Neural progenitor cell (in vitro differentiated cells): ENCODE measurements at regions not wholly inside any gene's neighbourhood (a gene's known extent, or its start where the extent isn't known, plus 50 kb on each side); places are given as distances from the start of the nearest gene placed in this dataset.

ENCODE experiments used
- DNase-seq: peaks from one replicate; pipeline ENCODE4 v3.0.0-alpha.2; 2016; ENCODE audit warnings: low spot score
- H2AFZ ChIP-seq: fragments of 200-600 bp; sonication (generic); replicated peaks from 2 replicates; pipeline ENCODE4 v1.6.1; 2016; ENCODE audit warnings: antibody characterized with exemption
- H3F3A ChIP-seq: fragments of 200-600 bp; sonication (generic); 2 replicates; pipeline ENCODE4 v1.6.1; 2016; ENCODE audit warnings: antibody characterized with exemption, low read depth
- H3K27ac ChIP-seq: fragments of 200-600 bp; sonication (generic); 2 replicates; pipeline ENCODE4 v1.5.1; 2016; ENCODE audit warnings: mild to moderate bottlenecking
- H3K27me3 ChIP-seq: fragments of 200-600 bp; sonication (generic); 2 replicates; pipeline ENCODE4 v1.6.1; 2016; ENCODE audit warnings: mild to moderate bottlenecking, moderate library complexity
- H3K36me3 ChIP-seq: fragments of 200-600 bp; sonication (generic); 2 replicates; pipeline ENCODE4 v1.5.1; 2016
- H3K4me1 ChIP-seq: fragments of 200-600 bp; sonication (generic); 2 replicates; pipeline ENCODE4 v1.6.1; 2016; ENCODE audit warnings: mixed run types
- H3K4me2 ChIP-seq: fragments of 200-600 bp; sonication (generic); 2 replicates; pipeline ENCODE4 v1.6.1; 2016
- H3K4me3 ChIP-seq: fragments of 200-600 bp; sonication (generic); 2 replicates; pipeline ENCODE4 v1.5.1; 2016
- H3K79me2 ChIP-seq: fragments of 200-600 bp; sonication (generic); 2 replicates; pipeline ENCODE4 v1.6.1; 2016; ENCODE audit warnings: low read depth
- H3K9ac ChIP-seq: fragments of 200-600 bp; sonication (generic); 2 replicates; pipeline ENCODE4 v1.6.1; 2016
- H3K9me3 ChIP-seq: fragments of 200-600 bp; sonication (generic); 2 replicates; pipeline ENCODE4 v1.5.1; 2016; ENCODE audit warnings: low read depth
- H4K20me1 ChIP-seq: fragments of 200-600 bp; sonication (generic); 2 replicates; pipeline ENCODE4 v1.6.1; 2016; ENCODE audit warnings: low read depth
- H3K27ac Mint-ChIP-seq: 3 replicates; pipeline ENCODE4 v1.8.0; 2021; ENCODE audit warnings: mixed read lengths
- H3K27me3 Mint-ChIP-seq: 2 replicates; pipeline ENCODE4 v1.8.0; 2022; ENCODE audit warnings: low read depth, mild to moderate bottlenecking, inconsistent platforms, moderate library complexity, mixed read lengths; ENCODE audit not compliant: insufficient read depth
- H3K36me3 Mint-ChIP-seq: 3 replicates; pipeline ENCODE4 v1.8.0; 2021; ENCODE audit warnings: mixed read lengths
- H3K4me1 Mint-ChIP-seq: 3 replicates; pipeline ENCODE4 v1.8.0; 2021; ENCODE audit warnings: mixed read lengths
- H3K4me3 Mint-ChIP-seq: 3 replicates; pipeline ENCODE4 v1.8.0; 2021; ENCODE audit warnings: mild to moderate bottlenecking, moderate library complexity, mixed read lengths
- H3K9me3 Mint-ChIP-seq: 3 replicates; pipeline ENCODE4 v1.8.0; 2020; ENCODE audit warnings: mixed read lengths
- CTCF ChIP-seq: fragments of 200-600 bp; sonication (generic); IDR thresholded peaks from 2 replicates; pipeline ENCODE4 v1.5.1; 2017; ENCODE audit warnings: antibody characterized with exemption, mild to moderate bottlenecking
- EZH2 ChIP-seq: fragments of 200-600 bp; sonication (generic); IDR thresholded peaks from 2 replicates; pipeline ENCODE4 v1.6.1; 2017; ENCODE audit warnings: antibody characterized with exemption, mild to moderate bottlenecking, moderate library complexity
- EZH2phosphoT487 ChIP-seq: fragments of 200-600 bp; sonication (generic); IDR thresholded peaks from 2 replicates; pipeline ENCODE4 v1.6.1; 2017; ENCODE audit warnings: antibody characterized with exemption

- Histone ChIP-seq H3K4me1 (no peaks in the 10 kb centered on the region), H3K27me3 (no peaks in the 10 kb centered on the region), H2AFZ (no peak overlapping the region), H3K4me3 (no peak overlapping the region), H3K36me3 (no peaks in the 10 kb centered on the region), H3F3A (no peaks in the 10 kb centered on the region), H3K9me3 (peaks cover 7% of the 10 kb centered on the region), H4K20me1 (no peaks in the 10 kb centered on the region), H3K9ac (no peak overlapping the region), H3K4me2 (no peak overlapping the region), H3K27ac (no peak overlapping the region), H3K79me2 (no peaks in the 10 kb centered on the region)
- Mint-ChIP-seq H3K9me3 (peaks cover 8% of the 10 kb centered on the region), H3K4me3 (no peak overlapping the region), H3K27me3 (peaks cover 7% of the 10 kb centered on the region), H3K4me1 (peaks cover 7% of the 10 kb centered on the region), H3K36me3 (no peaks in the 10 kb centered on the region), H3K27ac (no peak overlapping the region)
- no peak for TF ChIP-seq EZH2phosphoT487
- TF ChIP-seq EZH2: no peak
- no peak for TF ChIP-seq CTCF
- DNase-seq: no peak
Observed at GRCh38 chr5:159712672-159713071, 203.6 kb upstream of the ADRA1B start.

DNA sequence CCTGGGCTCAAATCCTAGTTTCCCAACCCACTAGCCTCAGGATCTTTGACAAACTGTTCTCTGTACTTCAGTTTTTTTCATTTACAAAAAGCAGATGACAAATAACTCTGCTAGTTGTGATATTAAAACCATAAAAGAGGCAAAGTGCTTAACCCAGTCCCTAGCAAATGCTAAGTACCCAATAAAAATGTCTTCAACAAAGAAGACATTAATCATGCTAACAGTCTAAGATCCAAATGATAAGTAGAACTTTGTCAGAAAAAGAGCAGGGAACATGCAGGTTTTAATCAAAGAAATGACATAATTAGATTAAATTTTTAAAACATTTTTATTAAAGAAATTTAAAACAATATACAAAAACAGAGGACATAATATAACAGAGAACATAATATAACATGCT lies 203.0 kb upstream of the ADRA1B start:
- no peak overlapping the region for H3K9ac ChIP-seq
- no peak for TF ChIP-seq EZH2
- TF ChIP-seq CTCF: no peak
- no peak for TF ChIP-seq EZH2phosphoT487
- no peak overlapping the region for H3K27ac Mint-ChIP-seq
- no peaks in the 10 kb centered on the region for H4K20me1 ChIP-seq
- peaks cover 4% of the 10 kb centered on the region for H3K9me3 Mint-ChIP-seq
- peaks cover 4% of the 10 kb centered on the region for H3K9me3 ChIP-seq
- H3K79me2 ChIP-seq: no peaks in the 10 kb centered on the region
- H3K4me3 ChIP-seq: no peak overlapping the region
- H3K36me3 Mint-ChIP-seq: no peaks in the 10 kb centered on the region
- no peak overlapping the region for H2AFZ ChIP-seq
- no peaks in the 10 kb centered on the region for H3K36me3 ChIP-seq
- H3K4me2 ChIP-seq: no peak overlapping the region
- H3F3A ChIP-seq: no peaks in the 10 kb centered on the region
- H3K4me3 Mint-ChIP-seq: no peak overlapping the region
- no peak overlapping the region for H3K27ac ChIP-seq
- H3K4me1 ChIP-seq: no peaks in the 10 kb centered on the region
- no peak for DNase-seq
- peaks cover 7% of the 10 kb centered on the region for H3K4me1 Mint-ChIP-seq
- H3K27me3 ChIP-seq: no peaks in the 10 kb centered on the region
- peaks cover 7% of the 10 kb centered on the region for H3K27me3 Mint-ChIP-seq

GRCh38 chr5:159713773-159714172 lies 202.5 kb upstream of the ADRA1B start:
- peaks cover 4% of the 10 kb centered on the region for H3K9me3 Mint-ChIP-seq
- peaks cover 7% of the 10 kb centered on the region for H3K4me1 Mint-ChIP-seq
- no peak overlapping the region for H3K4me3 Mint-ChIP-seq
- H3K9ac ChIP-seq: no peak overlapping the region
- no peak overlapping the region for H3K27ac ChIP-seq
- H3K36me3 ChIP-seq: no peaks in the 10 kb centered on the region
- no peak overlapping the region for H3K4me3 ChIP-seq
- no peaks in the 10 kb centered on the region for H3K9me3 ChIP-seq
- H2AFZ ChIP-seq: no peak overlapping the region
- H3K4me1 ChIP-seq: no peaks in the 10 kb centered on the region
- H3K36me3 Mint-ChIP-seq: no peaks in the 10 kb centered on the region
- no peaks in the 10 kb centered on the region for H3K79me2 ChIP-seq
- H4K20me1 ChIP-seq: no peaks in the 10 kb centered on the region
- no peaks in the 10 kb centered on the region for H3F3A ChIP-seq
- no peak overlapping the region for H3K4me2 ChIP-seq
- peaks cover 7% of the 10 kb centered on the region for H3K27me3 Mint-ChIP-seq
- DNase-seq: no peak
- TF ChIP-seq CTCF (no peak), EZH2 (no peak), EZH2phosphoT487 (no peak)
- H3K27me3 ChIP-seq: no peaks in the 10 kb centered on the region
- H3K27ac Mint-ChIP-seq: no peak overlapping the region
